Epithelial cell of esophagus (primary cell): ENCODE measurements at regions not wholly inside any gene's neighbourhood (a gene's known extent, or its start where the extent isn't known, plus 50 kb on each side); places are given as distances from the start of the nearest gene placed in this dataset.

Experiments
- DNase-seq: peaks from one replicate; pipeline ENCODE4 v3.0.0; 2010; ENCODE audit warnings: low read depth
- H3K4me3 ChIP-seq: 2 replicates; pipeline ENCODE4 v1.5.1; 2011; ENCODE audit warnings: mild to moderate bottlenecking, low read length, control low read depth
- CTCF ChIP-seq: IDR thresholded peaks from 2 replicates; pipeline ENCODE4 v1.5.1; 2011; ENCODE audit warnings: low read depth, mild to moderate bottlenecking, low read length, control low read depth, inconsistent platforms; ENCODE audit not compliant: insufficient read depth; ENCODE audit errors: missing control alignments

- H3K4me3 ChIP-seq, result no peak overlapping the region
- TF ChIP-seq CTCF, result no peak
- DNase-seq, result no peak
Measured at GRCh38 chr4:8685831-8686230, 93.3 kb downstream of the CPZ start.

GRCh38 chr4:8683462-8683861 is 90.9 kb downstream of the CPZ start:
- no peak overlapping the region for H3K4me3 ChIP-seq
- no peak for DNase-seq
- TF ChIP-seq CTCF, result no peak

DNA sequence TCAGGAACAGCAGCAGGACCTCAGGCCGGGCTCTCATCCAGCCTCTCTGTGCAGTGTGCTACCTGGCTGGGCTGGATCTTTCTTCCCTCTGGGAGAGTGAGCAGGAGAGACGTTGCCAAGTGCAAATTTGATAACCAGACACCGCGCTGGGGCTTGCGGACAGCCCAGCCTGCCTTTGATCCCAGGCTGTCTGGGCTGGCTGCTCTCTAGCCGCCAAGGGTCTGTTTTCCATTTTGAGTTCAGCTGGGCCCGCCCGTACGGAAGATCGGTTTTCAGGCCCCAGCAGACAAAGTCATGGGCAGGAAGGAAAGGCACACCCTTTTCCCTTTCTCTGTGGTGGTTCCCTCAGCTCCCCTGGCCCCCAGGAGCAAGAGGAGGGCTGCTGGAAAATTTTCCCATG is 90.2 kb downstream of the CPZ start:
- H3K4me3 ChIP-seq, result no peak overlapping the region
- DNase-seq, result no peak
- no peak for TF ChIP-seq CTCF

DNA sequence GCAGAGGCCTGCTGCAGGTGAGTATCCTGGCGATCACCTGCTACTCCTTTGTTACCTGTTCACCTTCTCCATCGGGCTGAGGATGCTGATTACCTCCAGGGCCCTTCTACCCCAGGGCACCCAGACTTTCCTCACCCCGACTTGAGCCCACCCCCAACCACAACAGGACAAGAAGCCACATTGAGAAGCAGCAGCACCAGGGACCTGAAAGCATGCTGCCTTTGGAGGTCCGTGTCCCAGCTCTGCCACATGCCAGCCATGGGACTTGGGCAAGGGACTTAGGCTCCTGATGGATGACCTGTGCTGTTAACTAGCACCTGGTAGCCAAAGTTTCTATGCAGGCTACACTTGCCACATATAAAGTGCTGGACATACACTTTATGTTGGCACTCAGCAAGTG is 89.7 kb downstream of the CPZ start:
- no peak overlapping the region for H3K4me3 ChIP-seq
- no peak for DNase-seq
- TF ChIP-seq CTCF, result no peak

DNA sequence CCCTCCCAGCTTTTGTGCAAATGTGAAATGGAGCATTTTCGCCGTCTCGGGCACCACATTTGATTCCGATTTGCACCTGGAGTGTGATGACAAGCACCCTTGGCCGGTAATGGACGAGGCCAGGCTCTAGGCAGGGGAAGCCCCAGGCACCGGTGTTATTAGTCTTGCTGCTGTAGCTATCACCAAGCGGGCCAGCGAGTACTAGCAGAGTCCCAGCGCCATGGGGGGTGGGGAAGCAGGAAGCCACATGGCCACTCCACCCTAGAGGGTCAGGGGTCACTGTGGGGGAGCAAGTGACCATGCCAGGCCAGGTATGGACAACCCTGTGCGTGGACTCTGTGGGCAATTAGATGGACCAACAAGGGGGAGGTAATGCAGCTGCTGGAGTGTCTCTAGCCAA is 88.8 kb downstream of the CPZ start:
- no peak for TF ChIP-seq CTCF
- no peak for DNase-seq
- no peak overlapping the region for H3K4me3 ChIP-seq

- TF ChIP-seq CTCF, result no peak
- no peak for DNase-seq
- no peak overlapping the region for H3K4me3 ChIP-seq
Measured at GRCh38 chr4:8679032-8679431, 86.5 kb downstream of the CPZ start.

GRCh38 chr4:8676676-8677075 is 84.1 kb downstream of the CPZ start:
- no peak overlapping the region for H3K4me3 ChIP-seq
- no peak for TF ChIP-seq CTCF
- no peak for DNase-seq
